ENCODE measurements at regions not wholly inside any gene's neighbourhood (a gene's known extent, or its start where the extent isn't known, plus 50 kb on each side); places are given as distances from the start of the nearest gene placed in this dataset.
"Not testable (repeated sequence)": the region's sequence is repeated elsewhere in the genome, so short reads cannot be mapped to it uniquely, and the experiment has no call there.

GRCh38 chr6:130699742-130700141 is 127.5 kb upstream of the SMLR1 start:
- Histone ChIP-seq H3K14ac (ENCODE audit: low read length) (no peak overlapping the region), H3K36me3 (ENCODE audit: control insufficient read depth in 1 of 2, insufficient read depth in 2 of 2, low read length in 2 of 2) (no peaks in the 10 kb centered on the region), H2BK5ac (ENCODE audit: low read depth, low read length, poor library complexity) (no peak overlapping the region), H2BK120ac (ENCODE audit: insufficient read depth, low read length, poor library complexity) (no peak overlapping the region), H3K27me3 (ENCODE audit: insufficient read depth, low read length) (no peaks in the 10 kb centered on the region), H3K4me2 (ENCODE audit: low read length) (no peak overlapping the region), H3K23ac (ENCODE audit: low read length) (no peak overlapping the region), H4K12ac (ENCODE audit: low read depth, low read length) (no peak overlapping the region), H2AFZ (ENCODE audit: insufficient read depth, low read length, poor library complexity) (no peak overlapping the region), H4K8ac (ENCODE audit: low read depth, low read length) (no peak overlapping the region), H4K91ac (ENCODE audit: low read depth, low read length) (no peak overlapping the region), H3K4ac (ENCODE audit: low read depth, low read length) (no peak overlapping the region), H3K27ac (ENCODE audit: low read depth, low read length) (no peak overlapping the region), H2BK12ac (ENCODE audit: low read length) (no peak overlapping the region), H3K4me1 (ENCODE audit: control insufficient read depth in 1 of 2, insufficient read depth in 2 of 2, low read length in 2 of 2) (no peaks in the 10 kb centered on the region), H3K18ac (ENCODE audit: low read length) (no peak overlapping the region), H3K4me3 (ENCODE audit: low read depth, low read length) (no peak overlapping the region), H3K79me2 (ENCODE audit: control insufficient read depth, insufficient read depth, low read length, poor library complexity) (no peaks in the 10 kb centered on the region), H3K9me3 (ENCODE audit: insufficient read depth, low read depth, low read length) (no peaks in the 10 kb centered on the region), H2AK5ac (ENCODE audit: low read length) (no peak overlapping the region), H3K79me1 (ENCODE audit: low read length) (no peaks in the 10 kb centered on the region), H3K9ac (ENCODE audit: low read length) (no peak overlapping the region)
- DNase-seq: no peak
- no CpG with 5 or more reads among the region's 2 CpGs for WGBS (ENCODE audit: extremely low coverage, insufficient coverage, insufficient read length)

- no peak overlapping the region for H2BK12ac ChIP-seq (ENCODE audit: low read length)
- no peaks in the 10 kb centered on the region for H3K9me3 ChIP-seq (ENCODE audit: insufficient read depth, low read depth, low read length)
- H3K14ac ChIP-seq (ENCODE audit: low read length): no peak overlapping the region
- no peak overlapping the region for H3K27ac ChIP-seq (ENCODE audit: low read depth, low read length)
- no peaks in the 10 kb centered on the region for H3K27me3 ChIP-seq (ENCODE audit: insufficient read depth, low read length)
- H3K4me3 ChIP-seq (ENCODE audit: low read depth, low read length): no peak overlapping the region
- no peaks in the 10 kb centered on the region for H3K79me1 ChIP-seq (ENCODE audit: low read length)
- WGBS (ENCODE audit: extremely low coverage, insufficient coverage, insufficient read length): no CpG with 5 or more reads among the region's 4 CpGs
- H3K23ac ChIP-seq (ENCODE audit: low read length): no peak overlapping the region
- no peak for DNase-seq
- H3K9ac ChIP-seq (ENCODE audit: low read length): no peak overlapping the region
- no peak overlapping the region for H3K18ac ChIP-seq (ENCODE audit: low read length)
- no peak overlapping the region for H3K4ac ChIP-seq (ENCODE audit: low read depth, low read length)
- no peak overlapping the region for H4K8ac ChIP-seq (ENCODE audit: low read depth, low read length)
- H3K36me3 ChIP-seq (ENCODE audit: control insufficient read depth in 1 of 2, insufficient read depth in 2 of 2, low read length in 2 of 2): no peaks in the 10 kb centered on the region
- H2AK5ac ChIP-seq (ENCODE audit: low read length): no peak overlapping the region
- no peak overlapping the region for H2BK120ac ChIP-seq (ENCODE audit: insufficient read depth, low read length, poor library complexity)
- H4K12ac ChIP-seq (ENCODE audit: low read depth, low read length): no peak overlapping the region
- no peak overlapping the region for H3K4me2 ChIP-seq (ENCODE audit: low read length)
- no peak overlapping the region for H4K91ac ChIP-seq (ENCODE audit: low read depth, low read length)
- H2AFZ ChIP-seq (ENCODE audit: insufficient read depth, low read length, poor library complexity): no peak overlapping the region
- H3K79me2 ChIP-seq (ENCODE audit: control insufficient read depth, insufficient read depth, low read length, poor library complexity): no peaks in the 10 kb centered on the region
- H2BK5ac ChIP-seq (ENCODE audit: low read depth, low read length, poor library complexity): no peak overlapping the region
- H3K4me1 ChIP-seq (ENCODE audit: control insufficient read depth in 1 of 2, insufficient read depth in 2 of 2, low read length in 2 of 2): no peaks in the 10 kb centered on the region
These were observed 126.8 kb upstream of the SMLR1 start for GRCh38 chr6:130700397-130700796.

GRCh38 chr6:130708338-130708737 is 118.9 kb upstream of the SMLR1 start:
- peak; percentile 29 to 61 for DNase-seq
- Histone ChIP-seq H3K9me3 (ENCODE audit: insufficient read depth, low read depth, low read length) (no peaks in the 10 kb centered on the region), H3K18ac (ENCODE audit: low read length) (no peak overlapping the region), H3K4me3 (ENCODE audit: low read depth, low read length) (no peak overlapping the region), H2AK5ac (ENCODE audit: low read length) (no peak overlapping the region), H3K4me1 (ENCODE audit: control insufficient read depth in 1 of 2, insufficient read depth in 2 of 2, low read length in 2 of 2) (peaks cover 2 to 3% of the 10 kb centered on the region in 2 experiments), H2BK5ac (ENCODE audit: low read depth, low read length, poor library complexity) (no peak overlapping the region), H3K79me1 (ENCODE audit: low read length) (no peaks in the 10 kb centered on the region), H3K27ac (ENCODE audit: low read depth, low read length) (no peak overlapping the region), H3K79me2 (ENCODE audit: control insufficient read depth, insufficient read depth, low read length, poor library complexity) (no peaks in the 10 kb centered on the region), H3K36me3 (ENCODE audit: control insufficient read depth in 1 of 2, insufficient read depth in 2 of 2, low read length in 2 of 2) (no peaks in the 10 kb centered on the region), H4K8ac (ENCODE audit: low read depth, low read length) (no peak overlapping the region), H2AFZ (ENCODE audit: insufficient read depth, low read length, poor library complexity) (no peak overlapping the region), H2BK12ac (ENCODE audit: low read length) (no peak overlapping the region), H4K91ac (ENCODE audit: low read depth, low read length) (no peak overlapping the region), H3K23ac (ENCODE audit: low read length) (no peak overlapping the region), H2BK120ac (ENCODE audit: insufficient read depth, low read length, poor library complexity) (no peak overlapping the region), H3K14ac (ENCODE audit: low read length) (no peak overlapping the region), H4K12ac (ENCODE audit: low read depth, low read length) (no peak overlapping the region), H3K27me3 (ENCODE audit: insufficient read depth, low read length) (no peaks in the 10 kb centered on the region), H3K9ac (ENCODE audit: low read length) (no peak overlapping the region), H3K4ac (ENCODE audit: low read depth, low read length) (no peak overlapping the region), H3K4me2 (ENCODE audit: low read length) (no peak overlapping the region)
- no CpG with 5 or more reads among the region's 2 CpGs for WGBS (ENCODE audit: extremely low coverage, insufficient coverage, insufficient read length)

GRCh38 chr6:130711641-130712040 is 115.6 kb upstream of the SMLR1 start:
- not testable (repeated sequence) for H2AK5ac ChIP-seq (ENCODE audit: low read length); H3K79me2 ChIP-seq (ENCODE audit: control insufficient read depth, insufficient read depth, low read length, poor library complexity); H3K27me3 ChIP-seq (ENCODE audit: insufficient read depth, low read length); H3K9me3 ChIP-seq (ENCODE audit: insufficient read depth, low read depth, low read length); DNase-seq; H3K14ac ChIP-seq (ENCODE audit: low read length); H4K8ac ChIP-seq (ENCODE audit: low read depth, low read length); H3K4me2 ChIP-seq (ENCODE audit: low read length); H4K12ac ChIP-seq (ENCODE audit: low read depth, low read length); H3K9ac ChIP-seq (ENCODE audit: low read length); H2BK5ac ChIP-seq (ENCODE audit: low read depth, low read length, poor library complexity); H2BK12ac ChIP-seq (ENCODE audit: low read length); H3K27ac ChIP-seq (ENCODE audit: low read depth, low read length); H3K4me1 ChIP-seq (ENCODE audit: control insufficient read depth in 1 of 2, insufficient read depth in 2 of 2, low read length in 2 of 2); H2BK120ac ChIP-seq (ENCODE audit: insufficient read depth, low read length, poor library complexity); H3K4ac ChIP-seq (ENCODE audit: low read depth, low read length); H3K18ac ChIP-seq (ENCODE audit: low read length); H3K36me3 ChIP-seq (ENCODE audit: control insufficient read depth in 1 of 2, insufficient read depth in 2 of 2, low read length in 2 of 2); H4K91ac ChIP-seq (ENCODE audit: low read depth, low read length); H2AFZ ChIP-seq (ENCODE audit: insufficient read depth, low read length, poor library complexity); H3K4me3 ChIP-seq (ENCODE audit: low read depth, low read length); H3K79me1 ChIP-seq (ENCODE audit: low read length); H3K23ac ChIP-seq (ENCODE audit: low read length)
- WGBS (ENCODE audit: extremely low coverage, insufficient coverage, insufficient read length): no CpG with 5 or more reads among the region's 3 CpGs

Data from trophoblast cell (in vitro differentiated cells and primary cell).